HUES48 (cell line): ENCODE measurements at regions not wholly inside any gene's neighbourhood (a gene's known extent, or its start where the extent isn't known, plus 50 kb on each side); places are given as distances from the start of the nearest gene placed in this dataset.

Experiments
- H3K27ac ChIP-seq: one replicate; pipeline ENCODE4 v1.7.0; 2013; ENCODE audit warnings: low read depth, low read length, inconsistent platforms
- H3K27me3 ChIP-seq: 2 replicates; pipeline ENCODE4 v1.6.1; 2013; ENCODE audit warnings: mild to moderate bottlenecking, low read length; ENCODE audit not compliant: control insufficient read depth, insufficient read depth
- H3K36me3 ChIP-seq: 2 replicates; pipeline ENCODE4 v1.6.1; 2013; ENCODE audit warnings: low read length; ENCODE audit not compliant: control insufficient read depth, insufficient read depth
- H3K4me1 ChIP-seq: 2 replicates; pipeline ENCODE4 v1.6.1; 2013; ENCODE audit warnings: mild to moderate bottlenecking, low read length; ENCODE audit not compliant: control insufficient read depth, insufficient read depth
- H3K4me3 ChIP-seq: 2 replicates; pipeline ENCODE4 v1.5.1; 2013; ENCODE audit warnings: mild to moderate bottlenecking, low read depth, low read length
- H3K9ac ChIP-seq: 2 replicates; pipeline ENCODE4 v1.6.1; 2013; ENCODE audit warnings: mild to moderate bottlenecking, low read depth, low read length, moderate library complexity
- H3K9me3 ChIP-seq: 2 replicates; pipeline ENCODE4 v1.6.1; 2013; ENCODE audit warnings: low read length; ENCODE audit not compliant: control insufficient read depth, insufficient read depth

DNA sequence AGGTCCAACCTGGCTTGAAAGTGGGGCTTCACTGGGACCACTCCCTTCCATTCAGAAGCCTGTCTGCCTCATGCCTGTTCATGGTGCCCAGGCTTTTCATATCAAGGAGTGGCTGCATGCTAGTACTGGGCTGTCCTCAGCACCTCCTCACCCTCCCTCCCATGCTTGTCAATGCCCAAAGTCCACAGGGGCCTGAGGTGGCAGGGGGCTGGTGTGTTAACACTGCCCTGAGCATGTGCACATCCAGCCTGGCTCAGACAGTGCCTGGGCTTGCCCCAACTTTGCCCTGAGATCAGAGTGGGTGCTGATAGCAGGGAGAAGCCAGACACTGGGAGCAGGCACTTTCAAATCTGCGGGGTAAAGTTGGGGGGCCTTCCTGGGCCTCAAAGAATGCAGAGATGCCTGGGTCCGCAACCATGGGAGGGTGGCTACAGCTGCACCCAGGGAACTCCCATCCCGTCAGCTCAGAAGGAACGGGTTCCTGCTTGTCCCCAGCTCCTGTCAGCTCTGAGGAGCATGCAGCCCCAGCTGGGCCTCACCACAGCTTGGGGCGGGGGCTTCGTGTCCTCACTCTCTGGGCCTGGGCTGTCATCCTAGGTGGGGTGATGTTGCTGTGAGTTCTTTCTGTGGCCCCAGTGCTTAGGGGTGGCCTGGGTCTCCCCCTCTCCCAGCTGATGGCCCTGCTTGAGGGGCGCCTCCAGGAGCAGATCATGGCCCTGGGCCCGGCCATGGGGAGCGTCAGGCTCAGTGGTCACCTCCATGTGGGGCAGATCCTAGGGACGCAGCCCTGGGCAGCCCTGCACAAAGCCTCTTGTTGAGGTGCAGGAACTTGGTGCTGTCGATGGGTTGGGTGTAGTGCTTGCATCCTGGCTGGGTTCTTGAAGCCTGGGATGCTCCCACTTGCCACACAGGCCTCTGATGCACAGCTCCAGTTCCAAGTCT, 830.6 kb upstream of the SLITRK5 start:
- Histone ChIP-seq H3K27ac (no peak overlapping the region), H3K9ac (no peak overlapping the region)

DNA sequence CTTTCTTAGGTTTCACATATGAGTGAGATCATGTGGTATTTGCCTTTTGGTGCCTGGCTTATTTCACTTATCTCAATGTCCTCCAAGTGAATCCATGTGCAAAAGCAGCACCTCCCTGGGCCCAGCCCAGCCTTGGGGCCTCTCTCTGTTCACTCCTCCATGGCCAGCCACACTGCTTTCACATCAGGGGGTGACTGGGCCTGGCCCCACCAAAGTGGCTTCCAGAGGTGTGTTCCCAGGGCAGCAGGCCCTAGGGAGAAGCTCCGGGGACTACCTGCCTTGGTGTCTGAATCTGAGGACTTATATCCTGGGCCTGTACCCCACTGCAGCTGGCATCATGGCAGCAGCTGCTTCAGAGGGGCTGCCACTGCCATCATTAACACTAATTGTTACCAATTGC, 829.9 kb upstream of the SLITRK5 start:
- Histone ChIP-seq H3K9me3 (peaks cover 5% of the 10 kb centered on the region; the same call in 1 of the 2 replicates), H3K4me3 (no peak overlapping the region), H3K36me3 (no peaks in the 10 kb centered on the region), H3K9ac (no peak overlapping the region), H3K4me1 (no peaks in the 10 kb centered on the region), H3K27ac (no peak overlapping the region), H3K27me3 (no peaks in the 10 kb centered on the region)

More for the DNA sequence above, 830.6 kb upstream of the SLITRK5 start:
- no peaks in the 10 kb centered on the region for H3K27me3 ChIP-seq
- H3K4me3 ChIP-seq = no peak overlapping the region
- H3K4me1 ChIP-seq = no peaks in the 10 kb centered on the region
- H3K9me3 ChIP-seq = peaks cover 11% of the 10 kb centered on the region; the same call in 1 of the 2 replicates
- no peaks in the 10 kb centered on the region for H3K36me3 ChIP-seq

- H3K27me3 ChIP-seq = no peaks in the 10 kb centered on the region
- H3K4me3 ChIP-seq = no peak overlapping the region
- no peaks in the 10 kb centered on the region for H3K4me1 ChIP-seq
- H3K27ac ChIP-seq = no peak overlapping the region
- no peaks in the 10 kb centered on the region for H3K36me3 ChIP-seq
- no peak overlapping the region for H3K9ac ChIP-seq
- H3K9me3 ChIP-seq = 0 out of 2 replicates have a peak, but pooled peaks cover 3% of the 10 kb centered on the region
Observed at GRCh38 chr13:86846501-86846900, 824.7 kb upstream of the SLITRK5 start.

GRCh38 chr13:86848716-86849115, 822.5 kb upstream of the SLITRK5 start:
- H3K4me3 ChIP-seq = no peak overlapping the region
- H3K27ac ChIP-seq = no peak overlapping the region
- H3K4me1 ChIP-seq = no peaks in the 10 kb centered on the region
- H3K36me3 ChIP-seq = no peaks in the 10 kb centered on the region
- no peak overlapping the region for H3K9ac ChIP-seq
- H3K9me3 ChIP-seq = 0 out of 2 replicates have a peak, but pooled peaks cover 3% of the 10 kb centered on the region
- H3K27me3 ChIP-seq = no peaks in the 10 kb centered on the region

GRCh38 chr13:86856991-86857390, 814.2 kb upstream of the SLITRK5 start:
- Histone ChIP-seq H3K36me3 (no peaks in the 10 kb centered on the region), H3K9ac (no peak overlapping the region), H3K4me3 (no peak overlapping the region), H3K27ac (no peak overlapping the region), H3K4me1 (no peaks in the 10 kb centered on the region), H3K27me3 (no peaks in the 10 kb centered on the region), H3K9me3 (no peaks in the 10 kb centered on the region)

- no peaks in the 10 kb centered on the region for H3K27me3 ChIP-seq
- no peak overlapping the region for H3K27ac ChIP-seq
Observed at GRCh38 chr13:86858216-86858615, 813.0 kb upstream of the SLITRK5 start.

GRCh38 chr13:86862137-86862536, 809.0 kb upstream of the SLITRK5 start:
- Histone ChIP-seq H3K27me3 (no peaks in the 10 kb centered on the region), H3K4me1 (no peaks in the 10 kb centered on the region), H3K36me3 (no peaks in the 10 kb centered on the region), H3K9me3 (no peaks in the 10 kb centered on the region), H3K4me3 (no peak overlapping the region), H3K27ac (no peak overlapping the region), H3K9ac (no peak overlapping the region)

More at GRCh38 chr13:86858216-86858615, 813.0 kb upstream of the SLITRK5 start:
- no peaks in the 10 kb centered on the region for H3K4me1 ChIP-seq
- no peaks in the 10 kb centered on the region for H3K36me3 ChIP-seq
- no peak overlapping the region for H3K9ac ChIP-seq
- H3K4me3 ChIP-seq = no peak overlapping the region
- H3K9me3 ChIP-seq = no peaks in the 10 kb centered on the region

- Histone ChIP-seq H3K36me3 (no peaks in the 10 kb centered on the region), H3K27ac (no peak overlapping the region), H3K9ac (no peak overlapping the region), H3K9me3 (no peaks in the 10 kb centered on the region), H3K4me1 (no peaks in the 10 kb centered on the region), H3K4me3 (no peak overlapping the region), H3K27me3 (no peaks in the 10 kb centered on the region)
Observed at GRCh38 chr13:86864376-86864775, 806.8 kb upstream of the SLITRK5 start.

- Histone ChIP-seq H3K9me3 (no peaks in the 10 kb centered on the region), H3K4me3 (no peak overlapping the region), H3K36me3 (no peaks in the 10 kb centered on the region), H3K9ac (no peak overlapping the region), H3K4me1 (no peaks in the 10 kb centered on the region), H3K27me3 (no peaks in the 10 kb centered on the region; the same call in none of the 2 replicates), H3K27ac (no peak overlapping the region)
Observed at GRCh38 chr13:86870444-86870843, 800.7 kb upstream of the SLITRK5 start.

GRCh38 chr13:86877441-86877840, 793.7 kb upstream of the SLITRK5 start:
- Histone ChIP-seq H3K9me3 (no peaks in the 10 kb centered on the region), H3K9ac (no peak overlapping the region), H3K27ac (no peak overlapping the region), H3K4me1 (peaks cover 9% of the 10 kb centered on the region), H3K27me3 (peaks cover 51% of the 10 kb centered on the region), H3K4me3 (no peak overlapping the region), H3K36me3 (no peaks in the 10 kb centered on the region)

DNA sequence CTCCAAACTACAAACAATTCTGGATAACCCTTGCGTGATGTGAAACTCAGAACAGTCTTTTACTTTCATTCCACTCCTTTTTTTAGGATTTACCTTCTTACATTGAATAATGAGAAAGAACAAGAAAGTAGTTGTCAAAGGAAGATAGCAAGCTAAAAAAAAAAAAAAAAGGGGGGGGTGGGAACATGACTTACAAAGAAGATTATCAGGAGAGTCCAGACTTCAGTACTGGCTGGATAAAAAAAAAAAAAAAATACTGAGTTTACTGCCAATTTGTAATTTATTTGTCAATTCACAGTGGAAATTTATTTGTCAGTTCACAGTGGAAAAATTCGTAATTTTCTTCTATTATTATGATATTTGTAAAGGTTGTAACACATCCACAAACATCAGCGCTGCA, 792.4 kb upstream of the SLITRK5 start:
- Histone ChIP-seq H3K36me3 (no peaks in the 10 kb centered on the region), H3K27me3 (peaks cover 64% of the 10 kb centered on the region), H3K4me1 (peaks cover 16% of the 10 kb centered on the region), H3K9ac (no peak overlapping the region), H3K4me3 (no peak overlapping the region), H3K9me3 (no peaks in the 10 kb centered on the region), H3K27ac (no peak overlapping the region)
